GM12892 (cell line): ENCODE measurements at regions not wholly inside any gene's neighbourhood (a gene's known extent, or its start where the extent isn't known, plus 50 kb on each side); places are given as distances from the start of the nearest gene placed in this dataset.

Experiments used
- POLR2A ChIP-seq: IDR thresholded peaks from 2 replicates; pipeline ENCODE4 v1.6.1; 2011; ENCODE audit warnings: low read depth, low read length, control low read depth
- TAF1 ChIP-seq: IDR thresholded peaks from 2 replicates; pipeline ENCODE4 v1.6.1; 2011; ENCODE audit warnings: low read depth, mild to moderate bottlenecking, control low read depth, low read length, borderline replicate concordance

DNA sequence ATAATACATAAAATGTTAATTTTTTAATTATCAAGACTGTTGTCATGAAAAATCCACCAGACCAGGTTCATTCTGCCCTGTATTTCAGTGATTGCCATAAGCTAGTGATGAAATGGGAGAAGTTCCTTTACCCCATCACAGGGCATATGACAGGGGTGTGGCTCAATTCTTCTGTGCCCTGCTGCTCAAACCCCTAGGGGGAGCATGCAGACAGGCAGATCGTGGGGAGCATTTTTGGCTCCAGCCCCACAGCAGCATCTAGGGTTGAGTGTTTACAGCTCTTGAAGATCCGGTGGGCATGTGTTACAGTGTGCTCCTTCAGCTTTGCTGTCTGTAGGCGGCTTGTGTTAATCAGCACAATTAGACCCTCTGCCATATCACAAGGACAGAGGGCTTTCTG lies 700.7 kb downstream of the PCDH18 start:
- TF ChIP-seq POLR2A, result no peak
- TF ChIP-seq TAF1, result no peak
